ENCODE measurements at regions not wholly inside any gene's neighbourhood (a gene's known extent, or its start where the extent isn't known, plus 50 kb on each side); places are given as distances from the start of the nearest gene placed in this dataset.

DNA sequence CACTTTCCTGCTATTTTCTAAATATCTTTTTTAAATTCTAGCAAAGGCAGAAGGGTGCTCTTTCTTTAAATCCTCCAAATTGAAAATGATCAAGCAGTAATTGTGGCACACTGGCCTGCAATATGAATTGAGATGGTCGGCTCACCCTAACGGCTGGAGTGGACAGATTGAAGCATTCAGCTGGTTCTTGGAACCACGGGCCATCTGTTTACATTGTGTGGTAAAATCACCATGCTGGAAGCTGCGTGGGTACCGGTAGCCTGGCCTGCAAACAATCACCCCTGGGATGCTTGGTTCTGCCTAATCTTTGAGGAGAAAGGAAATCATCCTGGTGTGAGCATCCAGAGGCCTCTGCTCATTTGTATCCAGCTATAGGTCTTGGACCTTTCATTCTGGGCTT lies 289.3 kb downstream of the ZNF608 start:
- TF ChIP-seq, protein P1, sequence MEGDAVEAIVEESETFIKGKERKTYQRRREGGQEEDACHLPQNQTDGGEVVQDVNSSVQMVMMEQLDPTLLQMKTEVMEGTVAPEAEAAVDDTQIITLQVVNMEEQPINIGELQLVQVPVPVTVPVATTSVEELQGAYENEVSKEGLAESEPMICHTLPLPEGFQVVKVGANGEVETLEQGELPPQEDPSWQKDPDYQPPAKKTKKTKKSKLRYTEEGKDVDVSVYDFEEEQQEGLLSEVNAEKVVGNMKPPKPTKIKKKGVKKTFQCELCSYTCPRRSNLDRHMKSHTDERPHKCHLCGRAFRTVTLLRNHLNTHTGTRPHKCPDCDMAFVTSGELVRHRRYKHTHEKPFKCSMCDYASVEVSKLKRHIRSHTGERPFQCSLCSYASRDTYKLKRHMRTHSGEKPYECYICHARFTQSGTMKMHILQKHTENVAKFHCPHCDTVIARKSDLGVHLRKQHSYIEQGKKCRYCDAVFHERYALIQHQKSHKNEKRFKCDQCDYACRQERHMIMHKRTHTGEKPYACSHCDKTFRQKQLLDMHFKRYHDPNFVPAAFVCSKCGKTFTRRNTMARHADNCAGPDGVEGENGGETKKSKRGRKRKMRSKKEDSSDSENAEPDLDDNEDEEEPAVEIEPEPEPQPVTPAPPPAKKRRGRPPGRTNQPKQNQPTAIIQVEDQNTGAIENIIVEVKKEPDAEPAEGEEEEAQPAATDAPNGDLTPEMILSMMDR (IDR thresholded peaks at IDR 0.05), result no peak
- TF ChIP-seq ZFX (IDR thresholded peaks at IDR 0.05; ENCODE audit: borderline replicate concordance), result no peak

Data from 22Rv1 (cell line).